Fibroblast of lung (primary cell): ENCODE measurements at regions not wholly inside any gene's neighbourhood (a gene's known extent, or its start where the extent isn't known, plus 50 kb on each side); places are given as distances from the start of the nearest gene placed in this dataset.

ENCODE experiments used
- DNase-seq, 2 donors: peaks; one replicate each; pipeline versions ENCODE4 v3.0.0 to v3.0.0-alpha.2; 2010; ENCODE audit warnings: low read depth in 2 of 2
- H2AFZ ChIP-seq: 2 replicates; pipeline ENCODE4 v1.5.1; 2012; ENCODE audit warnings: low read length, control low read depth, inconsistent platforms
- H3K27ac ChIP-seq: 2 replicates; pipeline ENCODE4 v1.5.1; 2011; ENCODE audit warnings: low read length, control low read depth; ENCODE audit not compliant: insufficient read depth
- H3K27me3 ChIP-seq: 2 replicates; pipeline ENCODE4 v1.5.1; 2011; ENCODE audit warnings: mild to moderate bottlenecking, low read length; ENCODE audit not compliant: control insufficient read depth, insufficient read depth
- H3K36me3 ChIP-seq: 2 replicates; pipeline ENCODE4 v1.5.1; 2011; ENCODE audit warnings: low read length; ENCODE audit not compliant: control insufficient read depth, insufficient read depth
- H3K4me1 ChIP-seq: 2 replicates; pipeline ENCODE4 v1.5.1; 2011; ENCODE audit warnings: low read length; ENCODE audit not compliant: control insufficient read depth, insufficient read depth; ENCODE audit errors: extremely low read depth
- H3K4me2 ChIP-seq: 2 replicates; pipeline ENCODE4 v1.5.1; 2011; ENCODE audit warnings: low read length, control low read depth; ENCODE audit not compliant: insufficient read depth; ENCODE audit errors: extremely low read depth
- H3K4me3 ChIP-seq, 4 experiments: fragments of 200-600 bp in 1 of 4; sonication (generic) in 1 of 4; replicated peaks in 1 of 4; 2 replicates each; pipeline ENCODE4 v1.5.1; 2011 to 2016; ENCODE audit warnings: low read length in 4 of 4, low read depth in 3 of 4, mild to moderate bottlenecking in 3 of 4, control low read depth in 2 of 4, inconsistent platforms in 1 of 4, mixed read lengths in 1 of 4; ENCODE audit not compliant: insufficient read depth in 1 of 4; ENCODE audit errors: control extremely low read depth in 1 of 4
- H3K79me2 ChIP-seq: 2 replicates; pipeline ENCODE4 v1.5.1; 2012; ENCODE audit warnings: mild to moderate bottlenecking, low read length, inconsistent platforms; ENCODE audit not compliant: control insufficient read depth, insufficient read depth
- H3K9ac ChIP-seq: 2 replicates; pipeline ENCODE4 v1.5.1; 2011; ENCODE audit warnings: mild to moderate bottlenecking, low read length, control low read depth; ENCODE audit not compliant: insufficient read depth
- H3K9me3 ChIP-seq: 2 replicates; pipeline ENCODE4 v1.5.1; 2012; ENCODE audit warnings: low read depth, low read length; ENCODE audit not compliant: control insufficient read depth, insufficient read depth
- H4K20me1 ChIP-seq: 2 replicates; pipeline ENCODE4 v1.5.1; 2011; ENCODE audit warnings: low read length; ENCODE audit not compliant: control insufficient read depth, insufficient read depth; ENCODE audit errors: extremely low read depth
- EZH2 ChIP-seq: IDR thresholded peaks from 2 replicates; pipeline ENCODE4 v1.5.1; 2012; ENCODE audit warnings: low read length, control low read depth, mild to moderate bottlenecking; ENCODE audit errors: missing control alignments
- TF ChIP-seq, protein P1 (sequence below), 2 donors: IDR thresholded peaks in 1 of 2; conservative IDR thresholded peaks in 1 of 2; 1 replicate in 1 of 2; 2 replicates in 1 of 2; pipeline ENCODE4 v1.5.1; 2011 to 2012; ENCODE audit warnings: low read length in 2 of 2, control low read depth in 1 of 2, inconsistent platforms in 1 of 2, low read depth in 1 of 2, mild to moderate bottlenecking in 1 of 2

DNA sequence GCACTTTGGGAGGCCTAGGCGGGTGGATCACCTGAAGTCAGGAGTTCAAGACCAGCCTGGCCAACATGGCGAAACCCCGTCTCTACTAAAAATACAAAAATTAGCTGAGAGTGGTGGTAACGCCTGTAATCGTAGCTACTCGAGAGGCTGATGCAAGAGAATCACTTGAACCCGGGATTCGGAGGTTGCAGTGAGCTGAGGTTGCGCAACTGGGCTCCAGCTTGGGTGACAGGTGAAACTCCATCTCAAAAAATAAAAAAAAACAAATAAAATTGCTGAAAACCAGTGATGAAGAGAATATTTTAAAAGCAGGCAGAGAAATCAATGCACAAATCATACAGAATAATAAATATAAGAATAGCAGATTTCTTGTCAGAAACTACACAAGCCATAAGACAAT is 129.3 kb downstream of the SLIT2 start:
- no peak overlapping the region for H3K9ac ChIP-seq
- H3K36me3 ChIP-seq, result no peaks in the 10 kb centered on the region
- H3K9me3 ChIP-seq, result no peaks in the 10 kb centered on the region
- H3K27me3 ChIP-seq, result no peaks in the 10 kb centered on the region
- TF ChIP-seq, protein P1, sequence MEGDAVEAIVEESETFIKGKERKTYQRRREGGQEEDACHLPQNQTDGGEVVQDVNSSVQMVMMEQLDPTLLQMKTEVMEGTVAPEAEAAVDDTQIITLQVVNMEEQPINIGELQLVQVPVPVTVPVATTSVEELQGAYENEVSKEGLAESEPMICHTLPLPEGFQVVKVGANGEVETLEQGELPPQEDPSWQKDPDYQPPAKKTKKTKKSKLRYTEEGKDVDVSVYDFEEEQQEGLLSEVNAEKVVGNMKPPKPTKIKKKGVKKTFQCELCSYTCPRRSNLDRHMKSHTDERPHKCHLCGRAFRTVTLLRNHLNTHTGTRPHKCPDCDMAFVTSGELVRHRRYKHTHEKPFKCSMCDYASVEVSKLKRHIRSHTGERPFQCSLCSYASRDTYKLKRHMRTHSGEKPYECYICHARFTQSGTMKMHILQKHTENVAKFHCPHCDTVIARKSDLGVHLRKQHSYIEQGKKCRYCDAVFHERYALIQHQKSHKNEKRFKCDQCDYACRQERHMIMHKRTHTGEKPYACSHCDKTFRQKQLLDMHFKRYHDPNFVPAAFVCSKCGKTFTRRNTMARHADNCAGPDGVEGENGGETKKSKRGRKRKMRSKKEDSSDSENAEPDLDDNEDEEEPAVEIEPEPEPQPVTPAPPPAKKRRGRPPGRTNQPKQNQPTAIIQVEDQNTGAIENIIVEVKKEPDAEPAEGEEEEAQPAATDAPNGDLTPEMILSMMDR (conservative IDR thresholded peaks at IDR 0.05 in 1 of 2, IDR thresholded peaks at IDR 0.05 in 1 of 2; ENCODE audit: low read depth in 1 of 2, low read length in 2 of 2), result no peak
- TF ChIP-seq EZH2, result no peak
- DNase-seq, result no peak
- H3K27ac ChIP-seq, result no peak overlapping the region
- no peak overlapping the region for H3K4me3 ChIP-seq
- no peak overlapping the region for H2AFZ ChIP-seq
- H3K79me2 ChIP-seq, result no peaks in the 10 kb centered on the region
- no peaks in the 10 kb centered on the region for H4K20me1 ChIP-seq
- H3K4me2 ChIP-seq, result no peak overlapping the region
- H3K4me1 ChIP-seq, result no peaks in the 10 kb centered on the region

- DNase-seq, result no peak
- Histone ChIP-seq H3K9ac (no peak overlapping the region), H2AFZ (no peak overlapping the region), H3K36me3 (no peaks in the 10 kb centered on the region), H3K27ac (no peak overlapping the region), H3K4me1 (no peaks in the 10 kb centered on the region), H3K79me2 (no peaks in the 10 kb centered on the region), H3K4me2 (no peak overlapping the region), H3K9me3 (no peaks in the 10 kb centered on the region), H4K20me1 (peaks cover 2% of the 10 kb centered on the region), H3K27me3 (no peaks in the 10 kb centered on the region), H3K4me3 (no peak overlapping the region)
- TF ChIP-seq, protein P1 (conservative IDR thresholded peaks at IDR 0.05 in 1 of 2, IDR thresholded peaks at IDR 0.05 in 1 of 2; ENCODE audit: low read depth in 1 of 2, low read length in 2 of 2), result no peak
- no peak for TF ChIP-seq EZH2
Measured at GRCh38 chr4:20383283-20383682, 131.6 kb downstream of the SLIT2 start.

DNA sequence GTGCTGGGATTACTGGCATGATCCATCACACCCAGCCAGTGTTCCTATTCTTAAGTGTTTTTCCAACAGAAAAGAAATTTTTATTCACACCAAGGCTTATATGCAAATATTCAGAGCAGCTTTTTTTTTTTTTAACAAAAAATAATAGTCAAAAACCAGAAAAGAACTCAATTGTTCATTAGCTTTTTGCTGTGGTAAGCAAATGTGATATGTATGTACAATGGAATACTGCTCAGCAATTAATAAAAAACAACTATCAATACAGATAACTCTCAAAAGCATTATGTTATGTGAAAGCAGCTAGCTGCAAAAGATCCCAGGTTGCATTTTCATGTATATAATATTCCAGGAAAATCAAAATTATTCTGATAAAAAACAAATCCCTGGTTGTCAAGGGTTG is 132.3 kb downstream of the SLIT2 start:
- H3K4me1 ChIP-seq, result no peaks in the 10 kb centered on the region
- no peak overlapping the region for H3K27ac ChIP-seq
- H3K36me3 ChIP-seq, result no peaks in the 10 kb centered on the region
- peaks cover 2% of the 10 kb centered on the region for H4K20me1 ChIP-seq
- no peaks in the 10 kb centered on the region for H3K79me2 ChIP-seq
- TF ChIP-seq EZH2, result no peak
- TF ChIP-seq, protein P1 (conservative IDR thresholded peaks at IDR 0.05 in 1 of 2, IDR thresholded peaks at IDR 0.05 in 1 of 2; ENCODE audit: low read depth in 1 of 2, low read length in 2 of 2), result no peak
- no peak for DNase-seq
- no peak overlapping the region for H2AFZ ChIP-seq
- no peaks in the 10 kb centered on the region for H3K9me3 ChIP-seq
- no peak overlapping the region for H3K4me3 ChIP-seq
- H3K4me2 ChIP-seq, result no peak overlapping the region
- H3K9ac ChIP-seq, result no peak overlapping the region
- no peaks in the 10 kb centered on the region for H3K27me3 ChIP-seq
